GM18517 (cell line): ENCODE measurements at regions not wholly inside any gene's neighbourhood (a gene's known extent, or its start where the extent isn't known, plus 50 kb on each side); places are given as distances from the start of the nearest gene placed in this dataset.

Source experiments
- ATAC-seq: cut with Tn5 transposase; IDR thresholded peaks from one replicate; pipeline ENCODE4 v1.9.1; 2021; ENCODE audit warnings: mild to moderate bottlenecking, moderate library complexity; ENCODE audit not compliant: unreplicated experiment

- no peak for ATAC-seq
These were observed 1603.0 kb upstream of the TENM3 start for GRCh38 chr4:180640193-180640592.

- no peak for ATAC-seq
These were observed 1601.7 kb upstream of the TENM3 start for GRCh38 chr4:180641495-180641894.

- no peak for ATAC-seq
These were observed 1600.5 kb upstream of the TENM3 start for GRCh38 chr4:180642732-180643131.

- peak; percentile 69 for ATAC-seq
These were observed 1592.9 kb upstream of the TENM3 start for GRCh38 chr4:180650273-180650672.

- no peak for ATAC-seq
These were observed 1590.7 kb upstream of the TENM3 start for GRCh38 chr4:180652533-180652932.

- no peak for ATAC-seq
These were observed 1587.3 kb upstream of the TENM3 start for GRCh38 chr4:180655886-180656285.

- no peak for ATAC-seq
These were observed 1585.3 kb upstream of the TENM3 start for GRCh38 chr4:180657881-180658280.

- peak; percentile 92 for ATAC-seq
These were observed 1578.3 kb upstream of the TENM3 start for GRCh38 chr4:180664766-180665368.

- ATAC-seq: no peak
These were observed 1577.7 kb upstream of the TENM3 start for GRCh38 chr4:180665481-180665880.

GRCh38 chr4:180665994-180666824 lies 1577.0 kb upstream of the TENM3 start:
- peak; percentile 80 for ATAC-seq

GRCh38 chr4:180668732-180669131 lies 1574.5 kb upstream of the TENM3 start:
- no peak for ATAC-seq

GRCh38 chr4:180669680-180670079 lies 1573.5 kb upstream of the TENM3 start:
- ATAC-seq: no peak

GRCh38 chr4:180674619-180675358 lies 1568.4 kb upstream of the TENM3 start:
- ATAC-seq: no peak

- ATAC-seq: no peak
These were observed 1567.9 kb upstream of the TENM3 start for GRCh38 chr4:180675359-180675650.

GRCh38 chr4:180680305-180680704 lies 1562.9 kb upstream of the TENM3 start:
- ATAC-seq: no peak

- no peak for ATAC-seq
These were observed 1560.4 kb upstream of the TENM3 start for GRCh38 chr4:180682776-180683175.

GRCh38 chr4:180683186-180683585 lies 1560.0 kb upstream of the TENM3 start:
- no peak for ATAC-seq

GRCh38 chr4:180688480-180688879 lies 1554.7 kb upstream of the TENM3 start:
- no peak for ATAC-seq

GRCh38 chr4:180694875-180695274 lies 1548.3 kb upstream of the TENM3 start:
- no peak for ATAC-seq

- no peak for ATAC-seq
These were observed 1547.4 kb upstream of the TENM3 start for GRCh38 chr4:180695851-180696250.

- ATAC-seq: no peak
These were observed 1546.6 kb upstream of the TENM3 start for GRCh38 chr4:180696460-180697092.
